ENCODE measurements at regions not wholly inside any gene's neighbourhood (a gene's known extent, or its start where the extent isn't known, plus 50 kb on each side); places are given as distances from the start of the nearest gene placed in this dataset.

- H3K4me3 ChIP-seq (ENCODE audit: low read depth in 2 of 2, low read length in 2 of 2), result no peak overlapping the region
- DNase-seq (ENCODE audit: low read depth, low spot score) (no peak), ATAC-seq (no peak)
- H3K27ac ChIP-seq (ENCODE audit: low read length), result no peak overlapping the region
- H3K4me1 ChIP-seq (ENCODE audit: control insufficient read depth, insufficient read depth, low read length), result no peaks in the 10 kb centered on the region
- in situ Hi-C loops (cut with HindIII; ENCODE audit: low pct_unique_long_range_greater_than_20kb, low sequenced_read_pairs) (no loop called here), intact Hi-C loops (cut with micrococcal nuclease; ENCODE audit: unreplicated experiment) (no loop called here)
- H3K9me3 ChIP-seq (ENCODE audit: control insufficient read depth, insufficient read depth, low read depth, low read length), result no peaks in the 10 kb centered on the region
- CTCF ChIA-PET, result no interaction called here
- H3K36me3 ChIP-seq (ENCODE audit: control insufficient read depth, insufficient read depth, low read length), result no peaks in the 10 kb centered on the region
- no TSS peak for BruUV-seq (replicated peaks)
- H3K27me3 ChIP-seq (ENCODE audit: control insufficient read depth, insufficient read depth, low read length), result no peaks in the 10 kb centered on the region
- TF ChIP-seq POLR2AphosphoS5 (IDR thresholded peaks at IDR 0.05; ENCODE audit: low read depth, low read length), result no peak
- TF ChIP-seq TCF7L2 (IDR thresholded peaks at IDR 0.05; ENCODE audit: low read depth, low read length), result no peak
- no peak for TF ChIP-seq SIN3A (IDR thresholded peaks at IDR 0.05; ENCODE audit: borderline replicate concordance, insufficient read depth, low read depth, low read length)
- TF ChIP-seq REST (IDR thresholded peaks at IDR 0.05; ENCODE audit: insufficient read depth in 1 of 2, low read depth in 2 of 2, low read length in 1 of 2), result no peak
- no peak for TF ChIP-seq CTCF (IDR thresholded peaks at IDR 0.05)
- POLR2A ChIA-PET, result no interaction called here
These were observed 146.7 kb downstream of the PSMG1 start for GRCh38 chr21:39036581-39036980.

GRCh38 chr21:39034590-39035536 lies 148.4 kb downstream of the PSMG1 start:
- in situ Hi-C loops (cut with HindIII; ENCODE audit: low pct_unique_long_range_greater_than_20kb, low sequenced_read_pairs) (no loop called here), intact Hi-C loops (cut with micrococcal nuclease; ENCODE audit: unreplicated experiment) (no loop called here)
- DNase-seq (ENCODE audit: low read depth, low spot score) (no peak), ATAC-seq (no peak)
- ChIA-PET POLR2A (no interaction called here), CTCF (no interaction called here)
- no TSS peak for BruUV-seq (replicated peaks)
- no peak overlapping the region for H3K27ac ChIP-seq (ENCODE audit: low read length)
- H3K4me1 ChIP-seq (ENCODE audit: control insufficient read depth, insufficient read depth, low read length), result no peaks in the 10 kb centered on the region
- TF ChIP-seq TCF7L2 (IDR thresholded peaks at IDR 0.05; ENCODE audit: low read depth, low read length), result no peak
- no peak for TF ChIP-seq CTCF (IDR thresholded peaks at IDR 0.05)
- no peak for TF ChIP-seq SIN3A (IDR thresholded peaks at IDR 0.05; ENCODE audit: borderline replicate concordance, insufficient read depth, low read depth, low read length)
- TF ChIP-seq REST (IDR thresholded peaks at IDR 0.05; ENCODE audit: insufficient read depth in 1 of 2, low read depth in 2 of 2, low read length in 1 of 2), result no peak
- TF ChIP-seq POLR2AphosphoS5 (IDR thresholded peaks at IDR 0.05; ENCODE audit: low read depth, low read length), result no peak
- H3K9me3 ChIP-seq (ENCODE audit: control insufficient read depth, insufficient read depth, low read depth, low read length), result no peaks in the 10 kb centered on the region
- H3K4me3 ChIP-seq (ENCODE audit: low read depth in 2 of 2, low read length in 2 of 2), result no peak overlapping the region
- H3K36me3 ChIP-seq (ENCODE audit: control insufficient read depth, insufficient read depth, low read length), result no peaks in the 10 kb centered on the region
- no peaks in the 10 kb centered on the region for H3K27me3 ChIP-seq (ENCODE audit: control insufficient read depth, insufficient read depth, low read length)
